ENCODE measurements at regions not wholly inside any gene's neighbourhood (a gene's known extent, or its start where the extent isn't known, plus 50 kb on each side); places are given as distances from the start of the nearest gene placed in this dataset.

GRCh38 chr1:219430419-219430818 is 182.5 kb downstream of the ZC3H11B start:
- intact Hi-C loops (cut with DNase I; ENCODE audit: low total_unique reads) (no loop called here), in situ Hi-C loops (cut with MboI; ENCODE audit: low sequenced_read_pairs in 4 of 4) (no loop called here)
- H3K27me3 ChIP-seq = no peaks in the 10 kb centered on the region
- no peaks in the 10 kb centered on the region for H3K9me3 ChIP-seq
- peaks cover 5 to 10% of the 10 kb centered on the region in 2 donors for H3K4me1 ChIP-seq
- H3K27ac ChIP-seq = no peak overlapping the region
- no peak for ATAC-seq
- TF ChIP-seq CTCF (IDR thresholded peaks at IDR 0.05 in 4 of 5, conservative IDR thresholded peaks at IDR 0.05 in 1 of 5) (no peak), POLR2A (IDR thresholded peaks at IDR 0.05) (no peak)
- H3K36me3 ChIP-seq = no peaks in the 10 kb centered on the region
- no peak overlapping the region for H3K4me3 ChIP-seq
- no peak for DNase-seq

- no peaks in the 10 kb centered on the region for H3K9me3 ChIP-seq
- TF ChIP-seq POLR2A (IDR thresholded peaks at IDR 0.05) (no peak), CTCF (IDR thresholded peaks at IDR 0.05 in 4 of 5, conservative IDR thresholded peaks at IDR 0.05 in 1 of 5) (no peak)
- H3K27me3 ChIP-seq = no peaks in the 10 kb centered on the region
- no peak overlapping the region for H3K4me3 ChIP-seq
- H3K4me1 ChIP-seq = no peaks in the 10 kb centered on the region
- in situ Hi-C loops (cut with MboI; ENCODE audit: low sequenced_read_pairs in 4 of 4) = no loop called here
- DNase-seq = no peak
- H3K36me3 ChIP-seq = no peaks in the 10 kb centered on the region
- H3K27ac ChIP-seq = no peak overlapping the region
- no peak for ATAC-seq
- intact Hi-C loops (cut with DNase I; ENCODE audit: low total_unique reads) = no loop called here
Measured at GRCh38 chr1:219428651-219429050, 184.3 kb downstream of the ZC3H11B start.

- Histone ChIP-seq H3K27ac (no peak overlapping the region), H3K4me1 (no peaks in the 10 kb centered on the region), H3K4me3 (no peak overlapping the region), H3K36me3 (no peaks in the 10 kb centered on the region), H3K9me3 (no peaks in the 10 kb centered on the region), H3K27me3 (no peaks in the 10 kb centered on the region)
- ATAC-seq (no peak), DNase-seq (no peak)
- TF ChIP-seq CTCF (IDR thresholded peaks at IDR 0.05 in 4 of 5, conservative IDR thresholded peaks at IDR 0.05 in 1 of 5) = no peak
- no peak for TF ChIP-seq POLR2A (IDR thresholded peaks at IDR 0.05)
- in situ Hi-C loops (cut with MboI; ENCODE audit: low sequenced_read_pairs in 4 of 4) = no loop called here
- intact Hi-C loops (cut with DNase I; ENCODE audit: low total_unique reads) = no loop called here
Measured at GRCh38 chr1:219427989-219428388, 184.9 kb downstream of the ZC3H11B start.

- no peaks in the 10 kb centered on the region for H3K36me3 ChIP-seq
- H3K27me3 ChIP-seq = no peaks in the 10 kb centered on the region
- H3K4me3 ChIP-seq = no peak overlapping the region
- intact Hi-C loops (cut with DNase I; ENCODE audit: low total_unique reads) = no loop called here
- H3K4me1 ChIP-seq = no peaks in the 10 kb centered on the region
- ATAC-seq = no peak
- H3K27ac ChIP-seq = no peak overlapping the region
- in situ Hi-C loops (cut with MboI; ENCODE audit: low sequenced_read_pairs in 4 of 4) = no loop called here
- no peak for DNase-seq
- no peak for TF ChIP-seq POLR2A (IDR thresholded peaks at IDR 0.05)
- H3K9me3 ChIP-seq = no peaks in the 10 kb centered on the region
Measured at GRCh38 chr1:219427403-219427802, 185.5 kb downstream of the ZC3H11B start.

- H3K27ac ChIP-seq = no peak overlapping the region
- DNase-seq = no peak
- H3K27me3 ChIP-seq = no peaks in the 10 kb centered on the region
- no peaks in the 10 kb centered on the region for H3K9me3 ChIP-seq
- in situ Hi-C loops (cut with MboI; ENCODE audit: low sequenced_read_pairs in 4 of 4) = loop anchor here in 1 of 4 donors (25.0 kb wide), 1 partner anchor 1086 kb away; the partner anchor contains the start of gene TGFB2
- no peak for ATAC-seq
- H3K4me3 ChIP-seq = no peak overlapping the region
- TF ChIP-seq POLR2A (IDR thresholded peaks at IDR 0.05) = no peak
- no peak for TF ChIP-seq CTCF (IDR thresholded peaks at IDR 0.05 in 4 of 5, conservative IDR thresholded peaks at IDR 0.05 in 1 of 5)
- no peaks in the 10 kb centered on the region for H3K4me1 ChIP-seq
- H3K36me3 ChIP-seq = no peaks in the 10 kb centered on the region
- intact Hi-C loops (cut with DNase I; ENCODE audit: low total_unique reads) = no loop called here
Measured at GRCh38 chr1:219422811-219423598, 189.9 kb downstream of the ZC3H11B start.
